ENCODE measurements at regions not wholly inside any gene's neighbourhood (a gene's known extent, or its start where the extent isn't known, plus 50 kb on each side); places are given as distances from the start of the nearest gene placed in this dataset.
"Not testable (repeated sequence)": the region's sequence is repeated elsewhere in the genome, so short reads cannot be mapped to it uniquely, and the experiment has no call there.

DNA sequence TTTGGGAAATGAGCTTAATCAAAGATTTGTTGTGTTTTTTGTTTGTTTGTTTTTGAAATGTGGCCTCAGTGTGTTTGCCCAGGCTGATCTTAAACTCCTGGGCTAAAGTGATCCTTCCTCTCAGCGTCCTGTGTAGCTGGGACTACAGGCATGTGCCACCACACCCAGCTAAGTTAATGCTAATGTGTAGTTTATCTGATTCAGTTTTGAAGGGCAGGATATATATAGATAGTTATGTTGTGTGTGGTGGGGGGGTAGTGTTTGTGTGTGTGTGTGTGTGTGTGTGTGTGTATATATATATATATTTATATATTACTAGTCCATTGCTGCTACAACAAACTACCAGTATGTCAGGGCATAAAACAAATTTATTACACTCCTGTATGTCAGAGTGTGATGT, 108.1 kb upstream of the PTPN20 start:
- not testable (repeated sequence) for DNase-seq (ENCODE audit: low read depth)

- DNase-seq (ENCODE audit: low read depth): not testable (repeated sequence)
Observed at GRCh38 chr10:46810222-46810621, 101.0 kb upstream of the PTPN20 start.

GRCh38 chr10:46816126-46816525, 95.1 kb upstream of the PTPN20 start:
- not testable (repeated sequence) for DNase-seq (ENCODE audit: low read depth)

GRCh38 chr10:46840393-46841050, 70.7 kb upstream of the PTPN20 start:
- DNase-seq (ENCODE audit: low read depth): not testable (repeated sequence)

DNA sequence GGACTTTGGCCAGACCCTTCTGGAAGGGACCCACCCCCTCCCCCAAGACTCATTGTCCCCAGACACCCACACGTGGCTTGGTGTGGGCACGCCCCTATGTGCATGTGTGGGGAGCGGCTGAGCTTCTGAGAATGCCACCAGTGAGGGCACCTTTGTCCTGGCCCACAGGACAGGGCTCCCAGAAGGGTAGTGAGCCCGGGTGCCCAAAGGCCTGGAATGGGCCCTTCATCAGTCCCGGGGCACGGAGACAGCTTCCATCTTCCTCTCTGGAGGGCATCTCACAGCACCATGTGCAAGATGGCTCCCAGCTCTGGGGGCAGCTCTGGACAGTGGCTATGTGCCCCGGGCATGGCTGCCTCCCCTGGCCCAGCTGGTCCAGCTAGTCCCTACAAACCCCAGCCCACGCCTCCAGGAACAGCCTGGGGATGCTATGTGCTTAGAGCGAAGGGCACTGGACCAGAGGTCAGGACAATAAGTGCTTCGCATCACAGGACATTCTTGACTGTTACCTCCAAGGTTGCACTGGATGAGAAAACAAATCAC, 70.1 kb upstream of the PTPN20 start:
- DNase-seq (ENCODE audit: low read depth): not testable (repeated sequence)

DNA sequence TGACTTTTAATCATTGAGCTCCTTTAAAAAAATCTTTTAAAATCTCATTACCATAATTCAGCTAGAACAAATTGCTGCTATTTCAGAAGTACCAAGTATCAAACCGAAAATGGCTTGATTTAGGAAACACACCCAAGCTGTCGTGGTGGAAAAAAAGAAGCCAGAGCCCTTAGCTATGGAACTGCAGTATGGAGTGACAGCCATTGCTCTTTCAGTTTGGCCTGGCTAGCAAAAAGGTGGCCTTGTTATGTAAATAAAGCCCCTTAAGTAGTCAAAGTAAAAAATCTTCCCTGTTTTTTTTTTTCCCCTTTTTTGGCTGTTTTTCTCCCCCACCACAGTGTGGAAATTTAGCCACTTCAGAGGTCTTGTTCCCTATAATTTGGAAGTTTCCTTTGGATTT, 66.0 kb upstream of the PTPN20 start:
- DNase-seq (ENCODE audit: low read depth): not testable (repeated sequence)

DNA sequence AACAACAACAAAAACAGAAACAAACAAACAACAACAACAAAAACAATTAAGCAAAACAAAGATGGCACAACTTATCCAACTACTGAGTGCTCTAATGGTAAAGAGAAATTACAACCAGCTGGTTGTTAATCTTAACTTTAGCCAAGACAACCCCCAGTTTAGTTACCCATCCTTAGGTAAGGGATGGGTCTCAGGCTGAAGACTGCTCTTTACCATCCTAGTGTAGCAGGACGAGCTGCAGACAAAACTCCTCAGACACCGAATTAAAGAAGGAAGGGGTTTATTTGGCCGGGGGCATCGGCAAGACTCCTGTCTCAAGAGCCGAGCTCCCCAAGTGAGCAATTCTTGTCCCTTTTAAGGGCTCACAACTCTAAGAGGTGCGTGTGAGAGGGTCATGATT, 65.6 kb upstream of the PTPN20 start:
- DNase-seq (ENCODE audit: low read depth): not testable (repeated sequence)

DNA sequence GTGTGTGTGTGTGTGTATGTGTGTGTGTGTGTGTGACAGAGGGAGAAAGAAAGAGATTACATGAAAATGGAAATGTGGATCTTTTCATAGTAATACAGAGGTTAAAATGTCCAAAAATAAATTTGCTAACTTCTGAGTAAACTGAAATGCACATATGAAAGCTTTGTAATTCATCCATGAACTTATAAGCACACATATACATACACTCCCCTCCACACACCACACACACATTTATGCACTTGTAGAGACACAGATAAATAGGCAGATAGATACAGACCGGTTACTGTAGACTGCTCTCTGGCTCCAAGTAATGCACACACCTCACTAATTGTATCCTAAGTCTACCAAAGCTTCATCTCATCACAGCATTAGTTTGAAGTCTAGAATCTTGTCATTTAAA, 50.5 kb upstream of the PTPN20 start:
- DNase-seq (ENCODE audit: low read depth): not testable (repeated sequence)

Data from stimulated activated CD8-positive, alpha-beta memory T cell treated with anti-CD3 and anti-CD28 coated beads, Interleukin-15, amount 100 ng/mL, for 24 hours (primary cell).